ENCODE measurements at regions not wholly inside any gene's neighbourhood (a gene's known extent, or its start where the extent isn't known, plus 50 kb on each side); places are given as distances from the start of the nearest gene placed in this dataset.

DNA sequence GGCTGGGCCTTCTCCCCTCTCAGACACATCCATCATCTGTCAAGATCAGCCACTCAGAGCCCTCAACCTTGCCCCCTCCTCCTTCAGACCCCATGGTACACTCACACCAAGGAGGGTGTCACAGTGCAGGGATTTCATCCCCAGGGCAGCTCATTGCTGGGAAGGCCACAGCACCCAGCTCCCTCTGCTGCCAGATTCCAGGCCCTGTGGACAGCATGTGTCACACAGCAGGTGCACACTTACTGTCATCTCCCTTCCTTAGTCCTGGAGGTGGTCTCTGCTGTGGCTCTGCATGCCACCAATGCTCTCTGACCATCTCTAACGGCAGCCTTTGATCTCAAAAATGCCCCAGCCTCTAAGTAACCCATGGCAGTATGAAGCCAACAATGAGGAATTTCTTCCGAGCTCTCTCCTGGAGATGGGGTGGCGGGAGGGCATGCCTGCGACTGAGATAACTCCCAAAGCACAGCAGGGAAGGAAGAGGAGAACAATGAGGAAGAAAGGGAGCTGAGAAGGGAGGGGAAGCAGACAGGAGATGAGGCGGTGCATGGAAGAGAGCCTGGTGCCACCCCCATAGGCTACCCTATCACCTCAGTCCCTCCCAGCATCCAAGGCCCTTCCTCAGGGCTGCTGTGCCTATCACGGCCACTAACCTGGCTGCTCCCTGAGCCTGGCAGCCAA is 101.0 kb downstream of the SINHCAF start:
- 56% methylated on average over 6 of the region's 6 CpGs for WGBS (ENCODE audit: low lambda C conversion rate)

DNA sequence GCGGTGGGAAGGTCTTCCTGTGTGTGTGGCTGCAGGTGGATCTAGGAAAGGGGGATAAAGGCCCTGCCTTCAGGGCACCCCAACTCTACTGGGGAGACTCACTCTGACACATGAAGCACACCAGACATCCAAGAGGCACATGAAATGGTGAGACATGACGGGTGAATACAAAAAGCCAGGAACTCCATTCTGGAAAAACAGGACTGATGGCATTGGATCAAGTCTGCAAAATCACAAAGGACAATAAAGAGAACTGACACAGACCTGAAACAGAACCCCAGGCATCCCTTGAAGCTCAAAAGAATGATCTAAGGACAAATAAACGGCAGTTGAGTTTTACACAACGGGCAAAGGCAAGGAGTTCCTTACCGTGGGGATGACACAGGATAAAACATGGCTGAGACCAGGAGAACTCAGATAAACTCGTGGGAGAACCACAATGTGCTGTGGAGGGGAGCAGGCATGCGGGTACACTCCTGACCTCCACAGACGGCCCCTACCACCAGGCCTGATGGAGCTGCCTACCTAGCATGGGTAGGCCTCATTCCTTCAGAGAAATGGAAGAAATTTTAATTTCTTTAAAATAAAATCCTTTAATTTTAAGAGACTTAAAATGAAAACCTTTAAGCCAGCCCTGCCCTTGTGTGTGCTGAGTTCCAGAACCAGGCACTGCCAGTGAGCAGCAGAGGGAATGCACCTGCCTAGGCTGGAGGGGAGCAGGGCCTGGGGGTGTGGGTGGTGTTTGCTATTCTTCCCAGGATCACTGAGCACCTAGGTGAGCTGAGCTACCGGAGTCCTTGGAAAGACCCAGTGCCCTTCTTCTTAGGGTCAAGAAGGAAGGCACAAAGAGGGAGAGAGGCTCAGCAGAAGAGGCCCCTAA is 100.1 kb downstream of the SINHCAF start:
- H3K27me3 ChIP-seq (ENCODE audit: insufficient read depth), result no peaks in the 10 kb centered on the region
- no peaks in the 10 kb centered on the region for H3K9me2 ChIP-seq
- ChIA-PET POLR2A (interaction anchor here (2.1 kb wide), 1 partner anchor 9 kb away, joined by 6 read pairs; no protein-coding TSS in a partner anchor), CTCF (interaction anchor here (0.8 to 6.6 kb wide), 6 partner anchors 9 to 379 kb away, joined by 3 to 50 read pairs (median 5); no protein-coding TSS in a partner anchor)
- TF ChIP-seq RXRA (IDR thresholded peaks at IDR 0.05; ENCODE audit: borderline replicate concordance, low read depth), result no peak
- no peak overlapping the region for H2AFZ ChIP-seq (ENCODE audit: low read depth)
- H3K4me2 ChIP-seq, result no peak overlapping the region
- peak overlapping the region in 1 of 2 experiments; percentile 84; a peak in 2 of 4 replicates for H3K27ac ChIP-seq (ENCODE audit: low read depth in 2 of 2, low read length in 1 of 2)
- no peak for DNase-seq
- no peaks in the 10 kb centered on the region for H3K9me3 ChIP-seq
- H4K20me1 ChIP-seq (ENCODE audit: insufficient read depth), result no peaks in the 10 kb centered on the region
- no peaks in the 10 kb centered on the region for H3K79me2 ChIP-seq (ENCODE audit: insufficient read depth)
- 61% methylated on average over 8 of the region's 9 CpGs for WGBS (ENCODE audit: low lambda C conversion rate)
- H3K9ac ChIP-seq, result no peak overlapping the region
- no peaks in the 10 kb centered on the region for H3F3A ChIP-seq (replicated peaks; ENCODE audit: insufficient read depth)
- H3K4me3 ChIP-seq (ENCODE audit: low read depth in 2 of 2, low read length in 1 of 2), result no peak overlapping the region
- H3K36me3 ChIP-seq (replicated peaks in 1 of 2; ENCODE audit: control insufficient read depth in 1 of 2, insufficient read depth in 2 of 2, low read length in 1 of 2), result no peaks in the 10 kb centered on the region
- peaks cover 0 to 62% of the 10 kb centered on the region in 2 experiments; a peak in 2 of 4 replicates for H3K4me1 ChIP-seq (ENCODE audit: control insufficient read depth in 1 of 2, insufficient read depth in 2 of 2, low read depth in 1 of 2, low read length in 1 of 2)

More for the DNA sequence above, 101.0 kb downstream of the SINHCAF start:
- no peak for DNase-seq
- Histone ChIP-seq H3K36me3 (replicated peaks in 1 of 2; ENCODE audit: control insufficient read depth in 1 of 2, insufficient read depth in 2 of 2, low read length in 1 of 2) (no peaks in the 10 kb centered on the region), H3K9ac (no peak overlapping the region), H2AFZ (ENCODE audit: low read depth) (no peak overlapping the region), H4K20me1 (ENCODE audit: insufficient read depth) (no peaks in the 10 kb centered on the region), H3K27ac (ENCODE audit: low read depth in 2 of 2, low read length in 1 of 2) (no peak overlapping the region), H3F3A (replicated peaks; ENCODE audit: insufficient read depth) (no peaks in the 10 kb centered on the region), H3K27me3 (ENCODE audit: insufficient read depth) (no peaks in the 10 kb centered on the region), H3K4me3 (ENCODE audit: low read depth in 2 of 2, low read length in 1 of 2) (no peak overlapping the region), H3K79me2 (ENCODE audit: insufficient read depth) (no peaks in the 10 kb centered on the region), H3K4me2 (no peak overlapping the region), H3K9me3 (no peaks in the 10 kb centered on the region), H3K4me1 (ENCODE audit: control insufficient read depth in 1 of 2, insufficient read depth in 2 of 2, low read depth in 1 of 2, low read length in 1 of 2) (peaks cover 0 to 65% of the 10 kb centered on the region in 2 experiments; a peak in 2 of 4 replicates), H3K9me2 (no peaks in the 10 kb centered on the region)
- TF ChIP-seq CHD2 (IDR thresholded peaks at IDR 0.05; ENCODE audit: low read length, partially characterized antibody) (no peak), SIN3A (IDR thresholded peaks at IDR 0.05; ENCODE audit: borderline replicate concordance, low read depth, low read length) (no peak)
- TF ChIP-seq, protein P1, sequence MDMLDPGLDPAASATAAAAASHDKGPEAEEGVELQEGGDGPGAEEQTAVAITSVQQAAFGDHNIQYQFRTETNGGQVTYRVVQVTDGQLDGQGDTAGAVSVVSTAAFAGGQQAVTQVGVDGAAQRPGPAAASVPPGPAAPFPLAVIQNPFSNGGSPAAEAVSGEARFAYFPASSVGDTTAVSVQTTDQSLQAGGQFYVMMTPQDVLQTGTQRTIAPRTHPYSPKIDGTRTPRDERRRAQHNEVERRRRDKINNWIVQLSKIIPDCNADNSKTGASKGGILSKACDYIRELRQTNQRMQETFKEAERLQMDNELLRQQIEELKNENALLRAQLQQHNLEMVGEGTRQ (IDR thresholded peaks at IDR 0.05; ENCODE audit: borderline replicate concordance, low read depth, low read length), result no peak
- ChIA-PET POLR2A (no interaction called here), CTCF (interaction anchor here (0.8 to 6.6 kb wide), 5 partner anchors 10 to 378 kb away, joined by 3 to 50 read pairs (median 6); no protein-coding TSS in a partner anchor)

DNA sequence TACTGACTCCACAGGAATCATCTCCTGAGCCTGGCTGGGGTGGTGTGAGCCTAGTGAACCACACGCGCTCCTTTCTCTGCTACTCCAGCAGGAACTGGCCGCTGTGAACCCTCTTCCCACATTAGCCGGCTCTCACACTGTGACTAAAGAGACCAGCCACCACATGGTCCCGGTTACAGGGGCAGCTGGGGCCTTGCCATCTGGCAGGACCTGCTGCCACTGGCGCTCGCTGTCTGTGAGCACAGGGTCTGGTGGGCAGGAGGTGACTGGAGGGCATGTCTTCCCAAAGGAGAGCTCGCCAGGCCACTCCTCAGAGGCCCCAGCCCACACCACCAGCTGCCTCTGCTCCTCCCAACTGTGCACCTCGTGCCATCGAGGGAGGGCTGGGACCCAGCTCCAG is 99.3 kb downstream of the SINHCAF start:
- H3K4me3 ChIP-seq (ENCODE audit: low read depth in 2 of 2, low read length in 1 of 2), result no peak overlapping the region
- H3K9ac ChIP-seq, result no peak overlapping the region
- DNase-seq, result peak; percentile 76
- 52% methylated on average over 5 of the region's 10 CpGs for WGBS (ENCODE audit: low lambda C conversion rate)
- no peaks in the 10 kb centered on the region for H3K9me3 ChIP-seq
- ChIA-PET CTCF (interaction anchor here (0.8 to 6.6 kb wide), 5 partner anchors 8 to 379 kb away, joined by 3 to 50 read pairs (median 4); no protein-coding TSS in a partner anchor), POLR2A (interaction anchor here (0.6 to 2.1 kb wide), 3 partner anchors 8 to 253 kb away, joined by 3 to 6 read pairs (median 4); no protein-coding TSS in a partner anchor)
- H3K4me1 ChIP-seq (ENCODE audit: control insufficient read depth in 1 of 2, insufficient read depth in 2 of 2, low read depth in 1 of 2, low read length in 1 of 2), result peaks cover 0 to 62% of the 10 kb centered on the region in 2 experiments; a peak in 2 of 4 replicates
- H3K4me2 ChIP-seq, result no peak overlapping the region
- no peaks in the 10 kb centered on the region for H3K36me3 ChIP-seq (replicated peaks in 1 of 2; ENCODE audit: control insufficient read depth in 1 of 2, insufficient read depth in 2 of 2, low read length in 1 of 2)
- H3K79me2 ChIP-seq (ENCODE audit: insufficient read depth), result no peaks in the 10 kb centered on the region
- H4K20me1 ChIP-seq (ENCODE audit: insufficient read depth), result no peaks in the 10 kb centered on the region
- H2AFZ ChIP-seq (ENCODE audit: low read depth), result no peak overlapping the region
- no peaks in the 10 kb centered on the region for H3K27me3 ChIP-seq (ENCODE audit: insufficient read depth)
- H3K9me2 ChIP-seq, result no peaks in the 10 kb centered on the region
- H3K27ac ChIP-seq (ENCODE audit: low read depth in 2 of 2, low read length in 1 of 2), result peak overlapping the region in 1 of 2 experiments; percentile 84; a peak in 2 of 4 replicates
- H3F3A ChIP-seq (replicated peaks; ENCODE audit: insufficient read depth), result no peaks in the 10 kb centered on the region
- no peak for TF ChIP-seq NFIC (IDR thresholded peaks at IDR 0.05; ENCODE audit: borderline replicate concordance)
- TF ChIP-seq GABPA (IDR thresholded peaks at IDR 0.05; ENCODE audit: low read depth), result no peak
- TF ChIP-seq, protein P2, sequence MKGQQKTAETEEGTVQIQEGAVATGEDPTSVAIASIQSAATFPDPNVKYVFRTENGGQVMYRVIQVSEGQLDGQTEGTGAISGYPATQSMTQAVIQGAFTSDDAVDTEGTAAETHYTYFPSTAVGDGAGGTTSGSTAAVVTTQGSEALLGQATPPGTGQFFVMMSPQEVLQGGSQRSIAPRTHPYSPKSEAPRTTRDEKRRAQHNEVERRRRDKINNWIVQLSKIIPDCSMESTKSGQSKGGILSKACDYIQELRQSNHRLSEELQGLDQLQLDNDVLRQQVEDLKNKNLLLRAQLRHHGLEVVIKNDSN (IDR thresholded peaks at IDR 0.05; ENCODE audit: borderline replicate concordance, low read depth), result no peak
- peak in 1 of 2 experiments; percentile 74; a peak in 2 of 4 replicates for TF ChIP-seq EP300 (IDR thresholded peaks at IDR 0.05; ENCODE audit: borderline replicate concordance in 1 of 2, low read depth in 1 of 2, low read length in 1 of 2)
- TF ChIP-seq, protein P3, sequence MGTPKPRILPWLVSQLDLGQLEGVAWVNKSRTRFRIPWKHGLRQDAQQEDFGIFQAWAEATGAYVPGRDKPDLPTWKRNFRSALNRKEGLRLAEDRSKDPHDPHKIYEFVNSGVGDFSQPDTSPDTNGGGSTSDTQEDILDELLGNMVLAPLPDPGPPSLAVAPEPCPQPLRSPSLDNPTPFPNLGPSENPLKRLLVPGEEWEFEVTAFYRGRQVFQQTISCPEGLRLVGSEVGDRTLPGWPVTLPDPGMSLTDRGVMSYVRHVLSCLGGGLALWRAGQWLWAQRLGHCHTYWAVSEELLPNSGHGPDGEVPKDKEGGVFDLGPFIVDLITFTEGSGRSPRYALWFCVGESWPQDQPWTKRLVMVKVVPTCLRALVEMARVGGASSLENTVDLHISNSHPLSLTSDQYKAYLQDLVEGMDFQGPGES (IDR thresholded peaks at IDR 0.05; ENCODE audit: low read depth, low read length), result no peak
- peak; percentile 68; the same call in 1 of the 2 replicates for TF ChIP-seq MXI1 (IDR thresholded peaks at IDR 0.05; ENCODE audit: low read depth, low read length)
- TF ChIP-seq RCOR1 (IDR thresholded peaks at IDR 0.05; ENCODE audit: low read length), result peak; percentile 53; the same call in 1 of the 2 replicates
- no peak for TF ChIP-seq SMC3 (IDR thresholded peaks at IDR 0.05; ENCODE audit: low read depth, low read length)
- peak; percentile 39 for TF ChIP-seq CHD2 (IDR thresholded peaks at IDR 0.05; ENCODE audit: low read length, partially characterized antibody)
- no peak for TF ChIP-seq TCF12 (IDR thresholded peaks at IDR 0.05)
